Hepatocyte (in vitro differentiated cells): ENCODE measurements at regions not wholly inside any gene's neighbourhood (a gene's known extent, or its start where the extent isn't known, plus 50 kb on each side); places are given as distances from the start of the nearest gene placed in this dataset.

Experiments
- CTCF ChIP-seq: fragments of 200-600 bp; sonication (generic); IDR thresholded peaks from 2 replicates; pipeline ENCODE4 v1.5.1; 2016; ENCODE audit warnings: antibody characterized with exemption, mild to moderate bottlenecking; ENCODE audit not compliant: poor library complexity
- EZH2 ChIP-seq: fragments of 200-600 bp; sonication (generic); IDR thresholded peaks from 2 replicates; pipeline ENCODE4 v1.6.1; 2016; ENCODE audit warnings: antibody characterized with exemption, mild to moderate bottlenecking, borderline replicate concordance
- EZH2phosphoT487 ChIP-seq: fragments of 200-600 bp; sonication (generic); IDR thresholded peaks from one replicate; pipeline ENCODE4 v1.6.1; 2018; ENCODE audit warnings: antibody characterized with exemption, mild to moderate bottlenecking, low read depth, moderate library complexity; ENCODE audit not compliant: unreplicated experiment, severe bottlenecking

- no peak for TF ChIP-seq CTCF
- TF ChIP-seq EZH2phosphoT487, result no peak
- no peak for TF ChIP-seq EZH2
Measured at GRCh38 chr6:155645325-155645724, 189.7 kb upstream of the NOX3 start.
